ENCODE measurements at regions not wholly inside any gene's neighbourhood (a gene's known extent, or its start where the extent isn't known, plus 50 kb on each side); places are given as distances from the start of the nearest gene placed in this dataset.
A peak's percentile ranks its signal among the peaks of the same experiment; 100 is the strongest.

DNA sequence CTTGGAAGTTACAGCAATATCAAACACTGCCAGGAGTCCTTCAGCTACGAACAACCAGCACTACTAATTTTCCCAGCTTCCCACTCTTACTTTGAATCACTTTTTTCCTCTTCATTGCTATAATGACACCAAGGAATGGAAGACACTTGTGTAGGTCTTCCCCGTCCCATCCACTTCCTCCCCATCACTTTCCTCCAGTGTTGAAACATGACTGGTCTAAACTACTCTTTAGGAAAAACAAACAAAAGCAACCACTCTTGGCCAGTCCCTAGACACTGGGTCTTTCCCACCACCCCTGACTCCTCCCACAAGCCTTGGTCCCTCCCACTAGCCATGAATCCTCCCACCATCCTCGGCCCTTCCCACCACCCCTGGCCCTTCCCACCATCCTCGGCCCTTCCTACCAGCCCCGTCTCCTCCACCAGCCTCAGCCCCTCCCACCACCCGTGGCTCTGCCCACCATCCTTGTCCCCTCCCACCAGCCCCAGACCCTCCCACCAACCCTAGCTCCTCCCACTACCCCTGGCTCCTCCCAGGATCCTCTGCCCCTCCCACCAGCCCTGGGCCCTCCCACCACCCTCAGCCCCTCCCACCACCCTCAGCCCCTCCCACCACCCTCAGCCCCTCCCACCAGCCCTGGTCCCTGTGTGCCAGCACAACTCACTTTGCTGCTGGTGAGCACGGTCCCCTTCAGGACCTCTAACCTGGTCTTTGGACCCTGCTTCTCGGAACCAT is 68.5 kb downstream of the CXCL12 start:
- DNase-seq (no peak), ATAC-seq (peak in 1 of 8 donors; percentile 55)
- Histone ChIP-seq H3K27ac (no peak overlapping the region), H3K4me1 (peaks cover 1 to 22% (median 10%) of the 10 kb centered on the region in 9 donors), H3K9me3 (no peaks in the 10 kb centered on the region), H3K36me3 (no peaks in the 10 kb centered on the region), H3K27me3 (no peaks in the 10 kb centered on the region), H3K4me3 (no peak overlapping the region)
- 88 to 90% methylated on average over 8 of the region's 8 CpGs for WGBS, 2 donors
- TF ChIP-seq, protein P1, sequence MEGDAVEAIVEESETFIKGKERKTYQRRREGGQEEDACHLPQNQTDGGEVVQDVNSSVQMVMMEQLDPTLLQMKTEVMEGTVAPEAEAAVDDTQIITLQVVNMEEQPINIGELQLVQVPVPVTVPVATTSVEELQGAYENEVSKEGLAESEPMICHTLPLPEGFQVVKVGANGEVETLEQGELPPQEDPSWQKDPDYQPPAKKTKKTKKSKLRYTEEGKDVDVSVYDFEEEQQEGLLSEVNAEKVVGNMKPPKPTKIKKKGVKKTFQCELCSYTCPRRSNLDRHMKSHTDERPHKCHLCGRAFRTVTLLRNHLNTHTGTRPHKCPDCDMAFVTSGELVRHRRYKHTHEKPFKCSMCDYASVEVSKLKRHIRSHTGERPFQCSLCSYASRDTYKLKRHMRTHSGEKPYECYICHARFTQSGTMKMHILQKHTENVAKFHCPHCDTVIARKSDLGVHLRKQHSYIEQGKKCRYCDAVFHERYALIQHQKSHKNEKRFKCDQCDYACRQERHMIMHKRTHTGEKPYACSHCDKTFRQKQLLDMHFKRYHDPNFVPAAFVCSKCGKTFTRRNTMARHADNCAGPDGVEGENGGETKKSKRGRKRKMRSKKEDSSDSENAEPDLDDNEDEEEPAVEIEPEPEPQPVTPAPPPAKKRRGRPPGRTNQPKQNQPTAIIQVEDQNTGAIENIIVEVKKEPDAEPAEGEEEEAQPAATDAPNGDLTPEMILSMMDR (IDR thresholded peaks at IDR 0.05): no peak
- intact Hi-C loops (cut with DNase I): loop anchor here in 7 of 10 donors (5.0 to 10.0 kb wide), 6 partner anchors 66 to 634 kb away; partner anchors contain the start of gene CXCL12 (in 1 of the 7)

DNA sequence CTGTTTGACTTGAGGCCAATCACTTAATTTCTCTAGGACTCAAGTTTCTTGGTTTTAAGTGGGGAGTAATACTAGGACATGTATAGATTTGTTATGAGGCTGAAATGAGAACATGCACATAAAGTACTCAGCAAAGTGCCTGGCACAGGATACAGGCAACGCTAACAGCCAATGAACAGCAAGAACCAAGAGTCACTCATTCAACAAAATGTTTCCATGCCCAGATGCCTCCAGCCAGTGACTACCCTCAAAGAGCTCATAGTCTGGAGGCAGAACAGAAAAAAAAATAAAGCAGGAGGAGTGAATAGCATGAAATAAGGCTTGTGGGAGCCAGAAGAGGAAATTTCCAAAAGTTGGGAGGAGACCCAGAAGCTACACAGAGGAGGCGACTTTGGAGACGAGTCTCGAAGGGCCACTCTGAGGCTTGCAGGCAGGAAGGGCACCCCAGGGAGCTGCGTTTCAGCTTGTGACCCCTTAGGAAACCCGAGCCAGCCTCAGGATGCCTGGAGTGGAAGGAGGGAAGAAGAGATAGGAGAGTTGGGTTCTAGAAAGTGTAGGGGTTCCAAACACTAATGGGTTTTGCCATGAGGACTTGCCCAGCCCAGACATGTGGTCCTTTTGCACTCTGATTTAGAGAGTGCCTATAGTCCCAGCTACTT is 70.0 kb downstream of the CXCL12 start:
- H3K27ac ChIP-seq: no peak overlapping the region
- no peaks in the 10 kb centered on the region for H3K9me3 ChIP-seq
- no peaks in the 10 kb centered on the region for H3K27me3 ChIP-seq
- 89% methylated on average over 6 of the region's 6 CpGs for WGBS, 2 donors
- no peak overlapping the region for H3K4me3 ChIP-seq
- H3K4me1 ChIP-seq: peaks cover 7 to 27% (median 14%) of the 10 kb centered on the region in 9 donors
- DNase-seq (no peak), ATAC-seq (no peak)
- TF ChIP-seq, protein P1 (IDR thresholded peaks at IDR 0.05): no peak
- intact Hi-C loops (cut with DNase I): loop anchor here in 9 of 10 donors (5.0 to 10.0 kb wide), 14 partner anchors 67 to 643 kb away; partner anchors contain the start of gene CXCL12 (in 3 of the 9)
- H3K36me3 ChIP-seq: no peaks in the 10 kb centered on the region

DNA sequence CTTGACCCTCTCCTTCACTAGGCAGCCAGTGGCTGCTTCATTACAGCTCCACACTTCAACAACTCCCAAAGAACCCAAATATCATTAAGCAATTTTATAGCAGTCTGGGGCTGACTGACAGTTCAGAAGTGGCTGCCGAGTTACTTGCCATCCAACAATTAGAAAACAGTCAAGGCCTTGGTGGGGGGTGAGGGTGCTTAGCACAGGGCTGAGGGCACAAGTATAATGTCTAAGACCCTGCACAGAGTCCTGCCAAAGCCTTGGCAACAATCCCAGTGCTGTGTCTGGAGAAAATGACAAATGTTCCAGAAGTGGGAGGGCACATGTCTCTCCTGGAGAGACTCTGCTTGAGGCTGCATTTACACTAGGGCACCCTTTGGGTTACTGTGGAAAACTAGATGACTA is 71.1 kb downstream of the CXCL12 start:
- intact Hi-C loops (cut with DNase I): loop anchor here in 8 of 10 donors (5.0 to 10.0 kb wide), 13 partner anchors 69 to 641 kb away; partner anchors contain the start of gene CXCL12 (in 3 of the 8)
- ATAC-seq (no peak), DNase-seq (no peak)
- 85 to 93% methylated on average over 1 of the region's 1 CpG for WGBS, 2 donors
- Histone ChIP-seq H3K27ac (no peak overlapping the region), H3K27me3 (no peaks in the 10 kb centered on the region), H3K36me3 (no peaks in the 10 kb centered on the region), H3K4me1 (peaks cover 4 to 18% (median 11%) of the 10 kb centered on the region in 9 donors), H3K4me3 (no peak overlapping the region), H3K9me3 (no peaks in the 10 kb centered on the region)
- TF ChIP-seq, protein P1 (IDR thresholded peaks at IDR 0.05): no peak

DNA sequence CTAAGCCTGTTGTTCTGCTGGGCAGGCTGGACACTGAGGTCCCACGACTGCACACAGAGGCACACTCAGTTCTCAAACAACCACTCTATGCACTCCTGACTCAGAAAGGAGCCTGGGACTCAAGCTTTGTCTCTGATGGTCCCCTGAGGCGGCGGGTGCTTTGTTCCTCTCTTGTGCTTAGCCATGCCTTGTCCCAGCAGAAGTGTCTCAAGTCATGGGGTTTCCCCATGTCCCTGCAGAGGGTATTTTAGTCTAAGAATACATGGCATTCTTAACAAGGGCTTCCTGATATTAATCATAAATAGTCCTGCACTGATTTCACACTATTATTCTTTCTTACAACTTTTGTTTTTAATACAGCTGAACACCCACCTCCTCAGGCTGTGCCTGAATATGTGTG is 72.5 kb downstream of the CXCL12 start:
- intact Hi-C loops (cut with DNase I): loop anchor here in 8 of 10 donors (5.0 to 10.0 kb wide), 13 partner anchors 70 to 640 kb away; partner anchors contain the start of gene CXCL12 (in 3 of the 8)
- DNase-seq (no peak), ATAC-seq (no peak)
- TF ChIP-seq, protein P1 (IDR thresholded peaks at IDR 0.05): no peak
- H3K36me3 ChIP-seq: no peaks in the 10 kb centered on the region
- 74 to 78% methylated on average over 3 of the region's 3 CpGs for WGBS, 2 donors
- no peaks in the 10 kb centered on the region for H3K9me3 ChIP-seq
- no peak overlapping the region for H3K27ac ChIP-seq
- peaks cover 4 to 14% (median 10%) of the 10 kb centered on the region in 9 donors for H3K4me1 ChIP-seq
- no peak overlapping the region for H3K4me3 ChIP-seq
- no peaks in the 10 kb centered on the region for H3K27me3 ChIP-seq

All from heart right ventricle (tissue), 16 donors.